H1 (cell line): ENCODE measurements at regions not wholly inside any gene's neighbourhood (a gene's known extent, or its start where the extent isn't known, plus 50 kb on each side); places are given as distances from the start of the nearest gene placed in this dataset.

Experiments used
- CTCF ChIA-PET: fragments of 300-600 bp; sonication (Branson Sonifier 250); formaldehyde crosslinking; loops from one replicate; lab custom pipeline; 2021; ENCODE audit not compliant: partially characterized antibody; lab: Charles Lee
- POLR2A ChIA-PET: fragments of 300-600 bp; sonication (Branson Sonifier 250); formaldehyde crosslinking; loops from one replicate; lab custom pipeline; 2021; ENCODE audit warnings: inconsistent platforms; ENCODE audit not compliant: partially characterized antibody; lab: Charles Lee
- DNase-seq, 2 experiments: peaks; one replicate each; pipeline versions ENCODE4 v3.0.0 to v3.0.0-alpha.2; 2010 to 2022; ENCODE audit warnings: low spot score in 2 of 2, low read depth in 1 of 2, mixed read lengths in 1 of 2
- FAIRE-seq: peaks from 2 replicates; lab custom pipeline; 2011; peaks lifted over from hg19 to GRCh38; lab: Jason Lieb, UNC
- H2AFZ ChIP-seq: 2 replicates; pipeline ENCODE4 v1.8.1; 2012; ENCODE audit warnings: low read length, inconsistent platforms
- H2AK5ac ChIP-seq: 2 replicates; pipeline ENCODE4 v1.6.1; 2013; ENCODE audit warnings: low read depth, low read length
- H2BK120ac ChIP-seq: replicated peaks from 2 replicates; pipeline ENCODE3; 2013; ENCODE audit warnings: low read depth, low read length, inconsistent platforms
- H2BK12ac ChIP-seq: 2 replicates; pipeline ENCODE4 v1.6.1; 2013; ENCODE audit warnings: low read depth, low read length
- H2BK15ac ChIP-seq: 2 replicates; pipeline ENCODE4 v1.6.1; 2013; ENCODE audit warnings: low read length
- H2BK20ac ChIP-seq: 2 replicates; pipeline ENCODE4 v1.6.1; 2013; ENCODE audit warnings: low read length
- H2BK5ac ChIP-seq: 2 replicates; pipeline ENCODE4 v1.6.1; 2013; ENCODE audit warnings: low read depth, low read length
- H3K14ac ChIP-seq: 2 replicates; pipeline ENCODE4 v1.6.1; 2013; ENCODE audit warnings: inconsistent platforms; ENCODE audit not compliant: insufficient read length
- H3K18ac ChIP-seq: 2 replicates; pipeline ENCODE4 v1.6.1; 2013; ENCODE audit warnings: low read length; ENCODE audit errors: extremely low read depth
- H3K23ac ChIP-seq: 2 replicates; pipeline ENCODE4 v1.6.1; 2013; ENCODE audit warnings: inconsistent platforms; ENCODE audit not compliant: insufficient read length
- H3K23me2 ChIP-seq: 2 replicates; pipeline ENCODE4 v1.6.1; 2013; ENCODE audit warnings: low read depth, low read length
- H3K27ac ChIP-seq: 2 replicates; pipeline ENCODE4 v1.6.1; 2011; ENCODE audit warnings: low read depth, low read length, inconsistent platforms
- H3K27me3 ChIP-seq, 4 experiments: replicated peaks in 1 of 4; 1 replicate in 1 of 4; 2 replicates in 3 of 4; pipeline versions ENCODE4 v1.6.1 to v1.8.1; 2011 to 2013; ENCODE audit warnings: low read length in 3 of 4, mild to moderate bottlenecking in 3 of 4, inconsistent platforms in 2 of 4, mixed read lengths in 2 of 4, moderate library complexity in 1 of 4; ENCODE audit not compliant: control insufficient read depth in 3 of 4, insufficient read depth in 3 of 4; ENCODE audit errors: extremely low read depth in 1 of 4
- H3K36me3 ChIP-seq, 4 experiments: 2 replicates each; pipeline versions ENCODE4 v1.6.1 to v1.8.1; 2011 to 2013; ENCODE audit warnings: mild to moderate bottlenecking in 4 of 4, low read length in 3 of 4, moderate library complexity in 2 of 4, control low read depth in 1 of 4, inconsistent platforms in 1 of 4; ENCODE audit not compliant: insufficient read depth in 4 of 4, control insufficient read depth in 2 of 4
- H3K4ac ChIP-seq: replicated peaks from 2 replicates; pipeline ENCODE3; 2013; ENCODE audit warnings: low read length, low read depth, mixed read lengths, inconsistent platforms; ENCODE audit not compliant: insufficient read length
- H3K4me1 ChIP-seq, 4 experiments: replicated peaks in 1 of 4; 1 replicate in 1 of 4; 2 replicates in 3 of 4; pipeline versions ENCODE4 v1.6.1 to v1.8.1; 2011 to 2013; ENCODE audit warnings: low read length in 3 of 4, inconsistent platforms in 2 of 4, mixed read lengths in 1 of 4; ENCODE audit not compliant: insufficient read depth in 4 of 4, control insufficient read depth in 3 of 4
- H3K4me2 ChIP-seq, 2 experiments: 2 replicates each; pipeline versions ENCODE4 v1.6.1 to v1.8.1; 2011 to 2013; ENCODE audit warnings: low read depth in 2 of 2, low read length in 2 of 2, control low read depth in 1 of 2, inconsistent platforms in 1 of 2, mild to moderate bottlenecking in 1 of 2; ENCODE audit not compliant: insufficient read depth in 1 of 2
- H3K4me3 ChIP-seq, 4 experiments: fragments of 200-600, 300-600 bp in 1 of 4; sonication (generic), shearing (Covaris generic), sonication (Bioruptor Twin) in 1 of 4; 2 replicates each; pipeline versions ENCODE4 v1.5.1 to v1.8.1; 2011 to 2016; ENCODE audit warnings: low read length in 4 of 4, low read depth in 3 of 4, control low read depth in 2 of 4, inconsistent platforms in 2 of 4, mild to moderate bottlenecking in 2 of 4, mixed read lengths in 1 of 4, moderate library complexity in 1 of 4; ENCODE audit not compliant: insufficient read depth in 2 of 4; ENCODE audit errors: extremely low read depth in 1 of 4
- H3K56ac ChIP-seq: replicated peaks from 2 replicates; pipeline ENCODE3; 2013; ENCODE audit warnings: low read depth, mild to moderate bottlenecking, mixed read lengths, low read length, inconsistent platforms; ENCODE audit not compliant: insufficient read length
- H3K79me1 ChIP-seq: 2 replicates; pipeline ENCODE4 v1.6.1; 2013; ENCODE audit warnings: low read depth, low read length, control low read depth
- H3K79me2 ChIP-seq, 2 experiments: 2 replicates each; pipeline versions ENCODE4 v1.6.1 to v1.8.1; 2012 to 2013; ENCODE audit warnings: low read length in 2 of 2, mild to moderate bottlenecking in 2 of 2, inconsistent platforms in 1 of 2; ENCODE audit not compliant: insufficient read depth in 2 of 2, control insufficient read depth in 1 of 2
- H3K9ac ChIP-seq, 4 experiments: replicated peaks in 1 of 4; 1 replicate in 1 of 4; 2 replicates in 3 of 4; pipeline versions ENCODE4 v1.6.1 to v1.8.1; 2011 to 2013; ENCODE audit warnings: low read depth in 3 of 4, low read length in 3 of 4, control low read depth in 2 of 4, mild to moderate bottlenecking in 2 of 4, moderate library complexity in 2 of 4, inconsistent platforms in 1 of 4; ENCODE audit errors: extremely low read depth in 1 of 4
- H3K9me3 ChIP-seq, 2 experiments: 2 replicates each; pipeline versions ENCODE4 v1.6.1 to v1.8.1; 2012 to 2013; ENCODE audit warnings: mild to moderate bottlenecking in 2 of 2, moderate library complexity in 2 of 2, control low read depth in 1 of 2, inconsistent platforms in 1 of 2, low read depth in 1 of 2, low read length in 1 of 2, mixed read lengths in 1 of 2; ENCODE audit not compliant: insufficient read depth in 2 of 2
- H4K20me1 ChIP-seq, 2 experiments: replicated peaks in 1 of 2; 2 replicates each; pipeline versions ENCODE3 to v1.8.1; 2011 to 2013; ENCODE audit warnings: inconsistent platforms in 2 of 2, low read length in 2 of 2, mild to moderate bottlenecking in 1 of 2; ENCODE audit not compliant: insufficient read depth in 2 of 2, control insufficient read depth in 1 of 2
- H4K5ac ChIP-seq: 2 replicates; pipeline ENCODE4 v1.6.1; 2013; ENCODE audit warnings: low read length, low read depth, mixed read lengths, inconsistent platforms; ENCODE audit not compliant: insufficient read length
- H4K8ac ChIP-seq: 2 replicates; pipeline ENCODE4 v1.8.0; 2013; ENCODE audit warnings: mild to moderate bottlenecking, moderate library complexity, low read length, inconsistent platforms; ENCODE audit not compliant: insufficient read depth; ENCODE audit errors: extremely low read depth
- H4K91ac ChIP-seq: replicated peaks from 2 replicates; pipeline ENCODE3; 2013; ENCODE audit warnings: low read length, mixed read lengths, inconsistent platforms; ENCODE audit not compliant: insufficient read length
- CHD1 ChIP-seq: IDR thresholded peaks from 2 replicates; pipeline ENCODE4 v1.6.1; 2012; ENCODE audit warnings: low read depth, low read length, improper control_type of control experiment
- TCF12 ChIP-seq: IDR thresholded peaks from 2 replicates; pipeline ENCODE4 v1.6.1; 2011; ENCODE audit warnings: low read depth, mild to moderate bottlenecking, low read length

- POLR2A ChIA-PET: no interaction called here
- H4K20me1 ChIP-seq: no peaks in the 10 kb centered on the region
- H2AK5ac ChIP-seq: no peak overlapping the region
- no peaks in the 10 kb centered on the region for H3K79me1 ChIP-seq
- H3K23ac ChIP-seq: no peak overlapping the region
- no peaks in the 10 kb centered on the region for H3K23me2 ChIP-seq
- DNase-seq (no peak), FAIRE-seq (no peak)
- H2BK5ac ChIP-seq: no peak overlapping the region
- H3K4ac ChIP-seq: no peak overlapping the region
- H3K4me2 ChIP-seq: no peak overlapping the region
- H3K79me2 ChIP-seq: no peaks in the 10 kb centered on the region
- no peak overlapping the region for H2BK120ac ChIP-seq
- no peak overlapping the region for H4K91ac ChIP-seq
- no peak for TF ChIP-seq TCF12
- no peak for TF ChIP-seq CHD1
- no peak overlapping the region for H4K5ac ChIP-seq
- H2BK12ac ChIP-seq: no peak overlapping the region
- no peak overlapping the region for H3K4me3 ChIP-seq
- no peak overlapping the region for H2AFZ ChIP-seq
- no peaks in the 10 kb centered on the region for H3K27me3 ChIP-seq
- H3K4me1 ChIP-seq: no peaks in the 10 kb centered on the region
- no peak overlapping the region for H3K27ac ChIP-seq
- no peak overlapping the region for H2BK20ac ChIP-seq
- H3K36me3 ChIP-seq: no peaks in the 10 kb centered on the region
- no peak overlapping the region for H3K9ac ChIP-seq
- no peak overlapping the region for H3K56ac ChIP-seq
- no peak overlapping the region for H3K18ac ChIP-seq
- H2BK15ac ChIP-seq: no peak overlapping the region
- no peak overlapping the region for H4K8ac ChIP-seq
- CTCF ChIA-PET: no interaction called here
- no peak overlapping the region for H3K14ac ChIP-seq
- H3K9me3 ChIP-seq: no peaks in the 10 kb centered on the region
Measured at GRCh38 chr6:155578251-155578650, 122.6 kb upstream of the NOX3 start.
